HepG2 (cell line): ENCODE measurements at regions not wholly inside any gene's neighbourhood (a gene's known extent, or its start where the extent isn't known, plus 50 kb on each side); places are given as distances from the start of the nearest gene placed in this dataset.

Source experiments
- CEBPZ ChIP-seq: IDR thresholded peaks from 2 replicates; pipeline ENCODE4 v1.6.1; 2012; ENCODE audit warnings: low read length, improper control_type of control experiment
- DRAP1 ChIP-seq: IDR thresholded peaks from 2 replicates; pipeline ENCODE4 v1.6.1; 2016; ENCODE audit warnings: missing genetic modification reagents, missing compliant biosample characterization
- GATAD2A ChIP-seq: IDR thresholded peaks from 2 replicates; pipeline ENCODE4 v1.6.1; 2016
- HNF4G ChIP-seq, 2 experiments: sonication (generic) in 1 of 2; formaldehyde crosslinking in 1 of 2; IDR thresholded peaks; 2 replicates each; pipeline versions ENCODE4 v1.4.0 to v1.6.1; 2011 to 2020; ENCODE audit warnings: borderline replicate concordance in 2 of 2, low read depth in 2 of 2, mild to moderate bottlenecking in 2 of 2, low read length in 1 of 2, missing genetic modification reagents in 1 of 2, moderate library complexity in 1 of 2
- KAT2B ChIP-seq: fragments of 150-350 bp; IDR thresholded peaks from 2 replicates; pipeline ENCODE4 v1.6.1; 2014; ENCODE audit warnings: low read depth, low read length, borderline replicate concordance
- KAT7 ChIP-seq: IDR thresholded peaks from 2 replicates; pipeline ENCODE4 v1.6.1; 2018; ENCODE audit warnings: borderline replicate concordance, missing compliant biosample characterization
- KLF16 ChIP-seq, 2 experiments: sonication (generic) in 1 of 2; formaldehyde crosslinking in 1 of 2; IDR thresholded peaks; 2 replicates each; pipeline versions ENCODE4 v1.6.1 to v1.8.0; 2016 to 2023; ENCODE audit warnings: missing genetic modification reagents in 2 of 2, missing compliant biosample characterization in 1 of 2
- MAFK ChIP-seq, 2 experiments: IDR thresholded peaks in 1 of 2; conservative IDR thresholded peaks in 1 of 2; 2 replicates each; pipeline ENCODE4 v1.6.1; 2011; ENCODE audit warnings: improper control_type of control experiment in 2 of 2, low read length in 2 of 2
- MED8 ChIP-seq: sonication (generic); formaldehyde crosslinking; IDR thresholded peaks from 2 replicates; pipeline ENCODE4 v1.8.1; 2023; ENCODE audit warnings: mild to moderate bottlenecking, missing genetic modification reagents; ENCODE audit not compliant: insufficient replicate concordance
- PBX3 ChIP-seq: sonication (generic); formaldehyde crosslinking; IDR thresholded peaks from 2 replicates; pipeline ENCODE4 v1.8.1; 2023; ENCODE audit warnings: missing genetic modification reagents, inconsistent platforms, borderline replicate concordance
- SIN3A ChIP-seq: IDR thresholded peaks from 2 replicates; pipeline ENCODE4 v1.6.1; 2011; ENCODE audit warnings: low read depth, mild to moderate bottlenecking, control low read depth, low read length, borderline replicate concordance
- TRAFD1 ChIP-seq: sonication (generic); formaldehyde crosslinking; IDR thresholded peaks from 2 replicates; pipeline ENCODE4 v1.5.1; 2020; ENCODE audit warnings: missing genetic modification reagents, mild to moderate bottlenecking, borderline replicate concordance
- ZBTB34 ChIP-seq: sonication (generic); formaldehyde crosslinking; IDR thresholded peaks from 2 replicates; pipeline ENCODE4 v1.8.0; 2022; ENCODE audit warnings: mild to moderate bottlenecking, missing genetic modification reagents
- ZKSCAN5 ChIP-seq: sonication (generic); formaldehyde crosslinking; IDR thresholded peaks from 2 replicates; pipeline ENCODE4 v1.5.1; 2020; ENCODE audit warnings: mild to moderate bottlenecking, missing genetic modification reagents
- ZNF18 ChIP-seq: sonication (generic); formaldehyde crosslinking; IDR thresholded peaks from 2 replicates; pipeline ENCODE4 v1.8.0; 2022; ENCODE audit warnings: mild to moderate bottlenecking, missing genetic modification reagents; ENCODE audit not compliant: insufficient replicate concordance
- ZNF549 ChIP-seq: sonication (generic); formaldehyde crosslinking; IDR thresholded peaks from 2 replicates; pipeline ENCODE4 v1.5.0; 2020; ENCODE audit warnings: missing genetic modification reagents
- ZNF616 ChIP-seq: sonication (generic); formaldehyde crosslinking; IDR thresholded peaks from 2 replicates; pipeline ENCODE4 v1.5.0; 2020; ENCODE audit warnings: low read depth, mild to moderate bottlenecking, missing genetic modification reagents
- ZNF761 ChIP-seq: sonication (generic); formaldehyde crosslinking; conservative IDR thresholded peaks from 2 replicates; pipeline ENCODE4 v1.4.0; 2020; ENCODE audit warnings: mild to moderate bottlenecking, missing genetic modification reagents

- TF ChIP-seq GATAD2A (CRISPR knock-in tag) (peak; percentile 100), ZKSCAN5 (CRISPR knock-in tag) (no peak; the same call in 1 of the 2 replicates), HNF4G (IDR thresholded peaks at IDR 0.05; ENCODE audit: borderline replicate concordance, low read depth, low read length) (peak; percentile 89), HNF4G (CRISPR knock-in tag; IDR thresholded peaks at IDR 0.05; ENCODE audit: borderline replicate concordance, low read depth) (peak; percentile 83), MED8 (peak; percentile 99), MAFK (conservative IDR thresholded peaks at IDR 0.05 in 1 of 2, IDR thresholded peaks at IDR 0.05 in 1 of 2; ENCODE audit: low read length in 2 of 2) (no peak; a peak in 1 of 4 replicates), KAT2B (no peak), SIN3A (peak; percentile 52; the same call in 1 of the 2 replicates), DRAP1 (CRISPR knock-in tag) (peak; percentile 84), TRAFD1 (CRISPR knock-in tag) (no peak), ZBTB34 (CRISPR knock-in tag) (peak; percentile 89), ZNF18 (CRISPR knock-in tag) (no peak), KLF16 (CRISPR knock-in tag; IDR thresholded peaks at IDR 0.05) (peak in 1 of 2 experiments; percentile 98; a peak in 2 of 4 replicates), ZNF616 (CRISPR knock-in tag) (no peak), ZNF549 (CRISPR knock-in tag) (no peak), KAT7 (CRISPR knock-in tag) (peak; percentile 83; the same call in 1 of the 2 replicates), PBX3 (CRISPR knock-in tag) (no peak), CEBPZ (no peak), ZNF761 (CRISPR knock-in tag) (no peak; the same call in 1 of the 2 replicates)
These were observed 110.1 kb upstream of the PTPN1 start (continued) for GRCh38 chr20:50399917-50400704.
